ENCODE measurements at regions not wholly inside any gene's neighbourhood (a gene's known extent, or its start where the extent isn't known, plus 50 kb on each side); places are given as distances from the start of the nearest gene placed in this dataset.

DNA sequence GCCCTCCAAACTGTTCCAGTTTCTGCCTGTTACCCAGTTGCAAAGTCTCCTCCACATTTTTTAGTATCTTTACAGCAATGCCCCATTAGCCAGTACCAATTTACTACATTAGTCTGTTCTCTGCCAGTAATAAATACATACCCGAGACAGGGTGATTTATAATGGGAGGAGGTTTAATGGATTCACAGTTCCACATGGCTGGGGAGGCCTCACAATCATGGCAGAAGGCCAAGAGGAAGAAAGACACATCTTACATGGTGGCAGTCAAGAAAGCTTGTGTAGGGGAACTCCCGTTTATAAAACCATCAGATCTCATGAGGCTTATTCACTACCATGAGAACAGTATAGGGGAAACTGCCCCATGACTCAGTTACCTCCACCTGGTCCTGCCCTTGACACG lies 600.7 kb upstream of the CDH6 start:
- TF ChIP-seq FOS (IDR thresholded peaks at IDR 0.05; ENCODE audit: borderline replicate concordance, insufficient read depth, low read length) (no peak), EZH2 (IDR thresholded peaks at IDR 0.05; ENCODE audit: borderline replicate concordance, low read depth, low read length, severe bottlenecking) (no peak)
- TF ChIP-seq, protein P1, sequence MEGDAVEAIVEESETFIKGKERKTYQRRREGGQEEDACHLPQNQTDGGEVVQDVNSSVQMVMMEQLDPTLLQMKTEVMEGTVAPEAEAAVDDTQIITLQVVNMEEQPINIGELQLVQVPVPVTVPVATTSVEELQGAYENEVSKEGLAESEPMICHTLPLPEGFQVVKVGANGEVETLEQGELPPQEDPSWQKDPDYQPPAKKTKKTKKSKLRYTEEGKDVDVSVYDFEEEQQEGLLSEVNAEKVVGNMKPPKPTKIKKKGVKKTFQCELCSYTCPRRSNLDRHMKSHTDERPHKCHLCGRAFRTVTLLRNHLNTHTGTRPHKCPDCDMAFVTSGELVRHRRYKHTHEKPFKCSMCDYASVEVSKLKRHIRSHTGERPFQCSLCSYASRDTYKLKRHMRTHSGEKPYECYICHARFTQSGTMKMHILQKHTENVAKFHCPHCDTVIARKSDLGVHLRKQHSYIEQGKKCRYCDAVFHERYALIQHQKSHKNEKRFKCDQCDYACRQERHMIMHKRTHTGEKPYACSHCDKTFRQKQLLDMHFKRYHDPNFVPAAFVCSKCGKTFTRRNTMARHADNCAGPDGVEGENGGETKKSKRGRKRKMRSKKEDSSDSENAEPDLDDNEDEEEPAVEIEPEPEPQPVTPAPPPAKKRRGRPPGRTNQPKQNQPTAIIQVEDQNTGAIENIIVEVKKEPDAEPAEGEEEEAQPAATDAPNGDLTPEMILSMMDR (IDR thresholded peaks at IDR 0.05; ENCODE audit: extremely low read depth in 1 of 2, insufficient read depth in 1 of 2, low read depth in 1 of 2, low read length in 2 of 2) = no peak

Data from endothelial cell of umbilical vein (primary cell).